NCI-H2029 treated with DMSO at 0.1 percent for 48 hours (cell line): ENCODE measurements at regions not wholly inside any gene's neighbourhood (a gene's known extent, or its start where the extent isn't known, plus 50 kb on each side); places are given as distances from the start of the nearest gene placed in this dataset.
"Not testable (repeated sequence)": the region's sequence is repeated elsewhere in the genome, so short reads cannot be mapped to it uniquely, and the experiment has no call there.

Experiments used
- DNase-seq: peaks from one replicate; lab custom pipeline; 2025; lab: John Stamatoyannopoulos, UW

GRCh38 chr16:31754998-31755615 lies 118.5 kb upstream of the ZNF267 start:
- DNase-seq = no peak

GRCh38 chr16:31764103-31764502 lies 109.5 kb upstream of the ZNF267 start:
- no peak for DNase-seq

DNA sequence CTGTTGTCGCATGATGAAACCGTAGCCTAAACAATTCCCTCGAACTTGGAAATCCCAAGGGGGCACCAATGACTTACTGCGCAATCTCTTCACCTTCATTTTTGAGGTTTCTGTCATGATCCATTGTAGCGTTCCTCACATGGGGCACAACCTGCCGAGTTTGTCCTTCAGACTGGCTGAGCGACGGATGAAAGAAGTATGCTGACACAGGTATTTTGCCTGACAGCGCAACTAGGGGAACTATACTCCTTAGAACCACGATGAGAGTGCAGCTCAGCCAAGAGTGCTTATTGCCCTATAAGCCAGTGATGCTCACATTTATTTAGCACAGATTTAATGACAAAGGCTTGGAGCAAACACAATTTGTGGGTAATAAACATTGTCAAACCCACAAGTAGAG lies 106.3 kb upstream of the ZNF267 start:
- no peak for DNase-seq

DNA sequence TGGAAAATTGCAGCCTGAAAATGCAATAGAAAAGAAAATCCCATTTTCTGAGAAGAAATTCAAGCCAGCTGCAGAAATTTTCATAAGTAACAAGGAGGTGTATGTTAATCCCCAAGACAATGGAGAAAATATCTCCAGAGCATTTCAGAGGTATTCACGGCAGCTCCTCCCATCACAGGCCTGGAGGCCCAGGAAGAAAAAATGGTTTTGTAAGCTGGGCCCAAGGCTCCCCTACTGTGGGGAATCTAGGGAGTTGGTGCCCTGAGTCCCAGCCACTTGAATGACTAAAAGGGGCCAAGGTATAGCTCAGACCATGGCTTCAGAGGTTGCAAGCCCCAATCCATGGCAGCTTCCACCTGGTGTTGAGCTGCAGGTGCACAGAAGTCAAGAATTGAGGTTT lies 93.3 kb upstream of the ZNF267 start:
- DNase-seq = no peak

DNA sequence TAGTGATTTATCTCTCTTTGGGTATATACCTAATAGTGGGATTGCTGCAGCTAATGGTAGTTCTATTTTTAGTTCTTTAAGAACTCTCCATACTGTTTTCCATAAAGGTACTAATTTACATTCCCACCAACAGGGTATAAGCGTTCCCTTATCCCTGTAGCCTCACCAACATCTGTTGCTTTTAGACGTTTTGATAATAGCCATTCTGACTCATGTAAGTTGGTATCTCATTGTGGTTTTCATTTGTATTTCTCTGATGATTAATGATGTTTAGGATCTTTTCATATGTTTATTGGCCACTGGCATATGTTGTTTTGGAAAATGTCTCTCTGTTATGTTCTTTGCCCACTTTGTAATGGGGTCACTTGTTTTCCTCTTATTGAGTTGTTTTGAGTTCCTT lies 88.5 kb upstream of the ZNF267 start:
- no peak for DNase-seq

- DNase-seq = no peak
Measured at GRCh38 chr16:31807086-31807485, 66.5 kb upstream of the ZNF267 start.

DNA sequence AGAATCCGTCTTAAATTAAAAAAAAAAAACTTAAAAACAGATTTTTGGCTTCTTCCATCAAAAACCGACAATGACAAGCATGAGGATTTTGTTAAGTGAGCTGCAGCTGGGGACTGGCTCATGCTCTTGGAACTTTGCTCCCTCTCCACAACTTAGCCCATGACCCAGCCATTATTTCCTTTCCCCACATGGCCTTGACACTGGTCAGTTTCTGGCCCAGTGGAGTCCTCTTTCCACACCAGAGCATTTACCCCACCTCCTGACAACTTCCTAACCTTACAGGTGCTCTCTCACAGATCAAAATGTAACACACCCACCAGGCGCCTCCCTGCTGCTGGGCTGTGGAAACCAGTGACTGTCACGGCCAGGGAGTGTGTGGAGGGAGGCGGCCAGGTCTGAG lies 62.7 kb upstream of the ZNF267 start:
- DNase-seq = no peak

GRCh38 chr16:31816141-31816540 lies 57.5 kb upstream of the ZNF267 start:
- not testable (repeated sequence) for DNase-seq

- no peak for DNase-seq
Measured at GRCh38 chr16:31819386-31819785, 54.2 kb upstream of the ZNF267 start.

DNA sequence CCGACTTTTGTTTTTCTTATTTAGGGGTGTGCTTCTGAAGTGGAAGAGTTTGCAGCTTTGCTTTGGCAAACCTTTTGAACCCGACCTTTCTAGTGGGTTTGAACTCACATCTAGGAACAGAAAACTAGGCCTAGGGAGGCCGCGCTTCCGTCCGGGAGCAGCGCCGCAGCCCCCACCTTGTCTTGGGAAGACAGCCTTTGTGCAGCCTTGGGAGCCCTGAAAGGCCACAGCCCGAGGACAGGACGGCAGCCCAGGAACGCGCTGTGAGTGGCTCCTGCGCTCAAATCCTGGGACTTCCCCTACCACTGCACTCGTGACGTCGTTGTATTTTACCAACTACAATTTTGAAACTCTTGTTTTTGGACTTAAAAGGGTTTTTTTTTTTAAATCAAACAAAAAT lies 53.7 kb upstream of the ZNF267 start:
- no peak for DNase-seq
